ENCODE measurements at regions not wholly inside any gene's neighbourhood (a gene's known extent, or its start where the extent isn't known, plus 50 kb on each side); places are given as distances from the start of the nearest gene placed in this dataset.

DNA sequence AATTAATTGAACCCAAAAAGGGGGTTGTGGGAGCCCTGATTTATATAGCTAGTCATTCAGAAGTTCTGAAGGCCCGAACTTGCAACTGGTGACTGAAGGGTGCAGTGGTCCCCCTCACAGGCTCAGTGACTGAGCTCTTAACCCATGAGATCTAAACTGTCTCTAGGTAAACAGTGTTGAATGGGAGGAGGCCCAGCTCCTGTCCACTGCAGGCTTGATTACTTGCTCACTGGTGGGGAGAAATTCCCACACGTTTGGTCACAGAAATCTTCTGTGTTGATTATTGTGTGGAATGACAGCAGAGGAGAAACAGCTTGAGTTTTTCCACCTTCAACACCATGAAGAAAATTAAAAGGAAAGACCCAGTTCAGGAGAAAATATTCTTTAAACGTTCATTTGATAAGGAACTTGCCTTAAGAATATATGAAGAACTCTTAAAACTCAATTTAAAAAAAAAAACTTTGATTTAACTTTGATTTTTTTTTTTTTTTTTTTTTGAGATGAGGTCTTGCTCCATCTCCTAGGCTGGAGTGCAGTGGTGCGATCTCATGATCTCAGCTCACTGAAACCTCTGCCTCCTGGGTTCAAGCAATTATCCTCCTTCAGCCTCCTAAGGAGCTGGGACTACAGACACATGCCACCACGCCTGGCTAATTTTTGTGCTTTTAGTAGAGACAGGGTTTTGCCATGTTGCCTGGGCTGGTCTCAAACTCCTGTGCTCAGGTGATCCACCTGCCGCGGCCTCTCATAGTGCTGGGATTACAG is 249.3 kb downstream of the UQCRFS1 start:
- TF ChIP-seq POLR2AphosphoS5 (IDR thresholded peaks at IDR 0.05; ENCODE audit: insufficient read depth, low read depth, low read length) (no peak), CTCF (IDR thresholded peaks at IDR 0.05; ENCODE audit: extremely low read depth in 1 of 2, insufficient read depth in 1 of 2, low read depth in 1 of 2, low read length in 2 of 2) (no peak), JUN (IDR thresholded peaks at IDR 0.05; ENCODE audit: borderline replicate concordance, insufficient read depth, insufficient read length, low read depth) (no peak), POLR2A (IDR thresholded peaks at IDR 0.05; ENCODE audit: low read depth, low read length) (no peak)

All from endothelial cell of umbilical vein (primary cell).